B cell (primary cell): ENCODE measurements at regions not wholly inside any gene's neighbourhood (a gene's known extent, or its start where the extent isn't known, plus 50 kb on each side); places are given as distances from the start of the nearest gene placed in this dataset.
A peak's percentile ranks its signal among the peaks of the same experiment; 100 is the strongest.

Experiments used
- ATAC-seq: fragments of 200-7000 bp; cut with Tn5 transposase; one replicate; pipeline ENCODE4 v1.10.0; 2021; ENCODE audit warnings: low read depth, mild to moderate bottlenecking, moderate number of reproducible peaks, moderate library complexity
- CTCF ChIA-PET: fragments of 350-600 bp; sonication (Branson Sonifier 250); formaldehyde crosslinking; loops from one replicate; lab custom pipeline; 2021; ENCODE audit warnings: antibody characterized with exemption, inconsistent platforms; lab: Charles Lee
- POLR2A ChIA-PET: fragments of 350-600 bp; sonication (Branson Sonifier 250); formaldehyde crosslinking; loops from one replicate; lab custom pipeline; 2021; ENCODE audit warnings: antibody characterized with exemption; lab: Charles Lee
- DNase-seq: peaks from one replicate; pipeline ENCODE4 v3.0.0; 2013
- H2AFZ ChIP-seq: 2 replicates; pipeline ENCODE4 v1.6.1; 2012; ENCODE audit warnings: mild to moderate bottlenecking, low read depth, low read length; ENCODE audit not compliant: insufficient read depth, poor library complexity, severe bottlenecking
- H3K27ac ChIP-seq, 2 donors: 1 replicate in 1 of 2; 2 replicates in 1 of 2; pipeline ENCODE4 v1.5.1; 2012 to 2013; ENCODE audit warnings: low read length in 2 of 2, mild to moderate bottlenecking in 2 of 2, moderate library complexity in 1 of 2
- H3K27me3 ChIP-seq, 4 experiments: fragments of 200-600 bp in 1 of 4; sonication (generic) in 1 of 4; replicated peaks in 1 of 4; 1 replicate in 2 of 4; 2 replicates in 2 of 4; pipeline versions ENCODE4 v1.6.1 to v1.7.0; 2013 to 2016; ENCODE audit warnings: low read length in 3 of 4, mild to moderate bottlenecking in 2 of 4, mixed read lengths in 1 of 4, moderate library complexity in 1 of 4; ENCODE audit not compliant: insufficient read depth in 4 of 4, control insufficient read depth in 3 of 4; ENCODE audit errors: control extremely low read depth in 1 of 4
- H3K36me3 ChIP-seq, 2 experiments: replicated peaks in 1 of 2; 1 replicate in 1 of 2; 2 replicates in 1 of 2; pipeline versions ENCODE4 v1.6.1 to v1.7.1; 2013; ENCODE audit warnings: low read length in 1 of 2; ENCODE audit not compliant: insufficient read depth in 2 of 2, control insufficient read depth in 1 of 2; ENCODE audit errors: control extremely low read depth in 1 of 2, extremely low read depth in 1 of 2
- H3K4me1 ChIP-seq, 2 donors: fragments of 200-600 bp in 1 of 2; sonication (generic) in 1 of 2; 1 replicate in 1 of 2; 2 replicates in 1 of 2; pipeline versions ENCODE4 v1.5.1 to v1.6.1; 2013 to 2017; ENCODE audit warnings: low read length in 2 of 2; ENCODE audit not compliant: control insufficient read depth in 2 of 2, insufficient read depth in 2 of 2
- H3K4me2 ChIP-seq: replicated peaks from 2 replicates; pipeline ENCODE3; 2012; ENCODE audit warnings: mild to moderate bottlenecking, low read depth, low read length; ENCODE audit not compliant: poor library complexity, severe bottlenecking
- H3K4me3 ChIP-seq, 5 experiments: fragments of 200-600 bp in 1 of 5; sonication (generic) in 1 of 5; 1 replicate in 3 of 5; 2 replicates in 2 of 5; pipeline versions ENCODE4 v1.5.1 to v1.7.0; 2011 to 2016; ENCODE audit warnings: low read length in 4 of 5, mild to moderate bottlenecking in 4 of 5, low read depth in 2 of 5, control low read depth in 1 of 5, moderate library complexity in 1 of 5; ENCODE audit not compliant: insufficient read depth in 1 of 5; ENCODE audit errors: control extremely low read depth in 1 of 5, extremely low read depth in 1 of 5
- H3K79me2 ChIP-seq: fragments of 200-600 bp; sonication (generic); one replicate; pipeline ENCODE4 v1.6.0; 2016; ENCODE audit warnings: low read length; ENCODE audit not compliant: control insufficient read depth, insufficient read depth
- H3K9ac ChIP-seq: fragments of 200-600 bp; sonication (generic); 2 replicates; pipeline ENCODE4 v1.6.1; 2017; ENCODE audit warnings: mild to moderate bottlenecking, low read length, moderate library complexity
- H3K9me3 ChIP-seq, 3 donors: one replicate each; pipeline versions ENCODE4 v1.6.1 to v1.7.1; 2013; ENCODE audit warnings: low read length in 2 of 3; ENCODE audit not compliant: control insufficient read depth in 2 of 3, insufficient read depth in 1 of 3; ENCODE audit errors: control extremely low read depth in 1 of 3
- H4K20me1 ChIP-seq: 2 replicates; pipeline ENCODE4 v1.6.0; 2012; ENCODE audit warnings: mild to moderate bottlenecking, low read length; ENCODE audit not compliant: insufficient read depth, control insufficient read depth, poor library complexity, severe bottlenecking
- H3K27ac Mint-ChIP-seq: one replicate; pipeline ENCODE4 v1.8.0; 2021; ENCODE audit warnings: mixed read lengths
- H3K27me3 Mint-ChIP-seq: one replicate; pipeline ENCODE4 v1.8.0; 2021; ENCODE audit warnings: mixed read lengths
- H3K4me1 Mint-ChIP-seq: one replicate; pipeline ENCODE4 v1.8.0; 2021; ENCODE audit warnings: mixed read lengths
- H3K4me3 Mint-ChIP-seq: one replicate; pipeline ENCODE4 v1.8.0; 2021; ENCODE audit warnings: mixed read lengths
- H3K9me3 Mint-ChIP-seq: one replicate; pipeline ENCODE4 v1.8.0; 2022; ENCODE audit warnings: mixed read lengths; ENCODE audit not compliant: insufficient read depth
- EZH2 ChIP-seq: IDR thresholded peaks from 2 replicates; pipeline ENCODE4 v1.6.1; 2012; ENCODE audit warnings: borderline replicate concordance, low read depth, mild to moderate bottlenecking, moderate library complexity, low read length; ENCODE audit not compliant: insufficient read depth, poor library complexity, severe bottlenecking
- WGBS: methylation state at CpG from one replicate; pipeline ENCODE4 v1.1.5; 2013; ENCODE audit warnings: missing lambda C conversion rate; ENCODE audit not compliant: insufficient coverage; 5-methylcytosine and 5-hydroxymethylcytosine counted together
- intact Hi-C: fragments of 100-400 bp; cut with micrococcal nuclease; formaldehyde crosslinking; loops from one replicate; pipeline ENCODE4 v1.10.0; 2022
- TF ChIP-seq, protein P1 (sequence below): fragments of 200-600 bp; IDR thresholded peaks from one replicate; pipeline ENCODE4 v1.8.0; 2022; ENCODE audit warnings: antibody characterized with exemption, mild to moderate bottlenecking

- Histone ChIP-seq H3K4me1 (no peaks in the 10 kb centered on the region), H3K79me2 (no peaks in the 10 kb centered on the region), H2AFZ (no peak overlapping the region), H3K4me3 (no peak overlapping the region), H4K20me1 (no peaks in the 10 kb centered on the region), H3K27me3 (no peaks in the 10 kb centered on the region), H3K4me2 (no peak overlapping the region), H3K9ac (no peak overlapping the region), H3K27ac (no peak overlapping the region), H3K9me3 (peaks cover 0 to 4% (median 3%) of the 10 kb centered on the region in 3 donors), H3K36me3 (no peaks in the 10 kb centered on the region)
- no peak overlapping the region for H3K27ac Mint-ChIP-seq
- no peaks in the 10 kb centered on the region for H3K9me3 Mint-ChIP-seq
- no peak overlapping the region for H3K4me3 Mint-ChIP-seq
- ChIA-PET CTCF (no interaction called here), POLR2A (no interaction called here)
- no peak for DNase-seq
- ATAC-seq = no peak
- H3K27me3 Mint-ChIP-seq = peaks cover 7% of the 10 kb centered on the region
- WGBS = 38% methylated on average over 2 of the region's 5 CpGs
- no peak for TF ChIP-seq EZH2
- TF ChIP-seq, protein P1, sequence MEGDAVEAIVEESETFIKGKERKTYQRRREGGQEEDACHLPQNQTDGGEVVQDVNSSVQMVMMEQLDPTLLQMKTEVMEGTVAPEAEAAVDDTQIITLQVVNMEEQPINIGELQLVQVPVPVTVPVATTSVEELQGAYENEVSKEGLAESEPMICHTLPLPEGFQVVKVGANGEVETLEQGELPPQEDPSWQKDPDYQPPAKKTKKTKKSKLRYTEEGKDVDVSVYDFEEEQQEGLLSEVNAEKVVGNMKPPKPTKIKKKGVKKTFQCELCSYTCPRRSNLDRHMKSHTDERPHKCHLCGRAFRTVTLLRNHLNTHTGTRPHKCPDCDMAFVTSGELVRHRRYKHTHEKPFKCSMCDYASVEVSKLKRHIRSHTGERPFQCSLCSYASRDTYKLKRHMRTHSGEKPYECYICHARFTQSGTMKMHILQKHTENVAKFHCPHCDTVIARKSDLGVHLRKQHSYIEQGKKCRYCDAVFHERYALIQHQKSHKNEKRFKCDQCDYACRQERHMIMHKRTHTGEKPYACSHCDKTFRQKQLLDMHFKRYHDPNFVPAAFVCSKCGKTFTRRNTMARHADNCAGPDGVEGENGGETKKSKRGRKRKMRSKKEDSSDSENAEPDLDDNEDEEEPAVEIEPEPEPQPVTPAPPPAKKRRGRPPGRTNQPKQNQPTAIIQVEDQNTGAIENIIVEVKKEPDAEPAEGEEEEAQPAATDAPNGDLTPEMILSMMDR = no peak
- peaks cover 13% of the 10 kb centered on the region for H3K4me1 Mint-ChIP-seq
- intact Hi-C loops = no loop called here
These were observed 453.7 kb downstream of the VRK1 start for GRCh38 chr14:97250931-97251330.

DNA sequence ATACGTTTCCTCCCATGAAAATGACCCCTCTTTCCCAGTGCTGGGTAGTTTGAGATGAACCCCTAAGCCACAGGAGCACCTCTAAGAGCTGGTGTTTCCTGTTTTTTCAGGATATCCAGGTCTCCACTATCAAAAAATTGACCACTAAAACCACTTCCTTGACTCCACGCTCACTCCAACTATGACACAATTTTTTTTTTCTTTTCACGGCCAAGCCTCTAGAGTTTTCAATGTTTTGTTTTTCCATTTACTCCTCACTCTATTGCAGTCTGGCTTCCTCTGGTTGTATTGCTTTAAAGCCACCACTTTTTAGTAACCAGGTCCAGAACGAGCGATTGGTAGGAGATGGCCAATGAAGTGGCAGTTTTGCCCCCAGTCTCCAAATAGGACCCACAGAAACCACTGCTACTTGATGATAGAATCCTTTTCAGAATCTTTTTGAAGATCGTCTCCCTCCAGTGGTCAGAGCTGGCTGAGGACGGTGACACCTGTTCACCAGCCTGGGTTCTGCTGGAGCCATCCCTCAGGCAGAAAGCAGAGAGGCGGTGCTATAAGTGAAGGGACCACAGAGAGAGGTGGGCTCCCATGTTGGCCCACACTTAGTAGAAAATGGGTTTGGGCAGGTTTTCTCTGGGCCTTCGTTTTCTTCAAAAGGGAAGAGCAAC lies 454.4 kb downstream of the VRK1 start:
- Histone ChIP-seq H3K4me1 (no peaks in the 10 kb centered on the region), H3K36me3 (no peaks in the 10 kb centered on the region), H3K4me3 (no peak overlapping the region), H3K27ac (no peak overlapping the region), H3K4me2 (no peak overlapping the region), H2AFZ (peak overlapping the region; percentile 30), H3K27me3 (no peaks in the 10 kb centered on the region), H3K79me2 (no peaks in the 10 kb centered on the region), H4K20me1 (no peaks in the 10 kb centered on the region), H3K9ac (no peak overlapping the region), H3K9me3 (peaks cover 0 to 4% (median 3%) of the 10 kb centered on the region in 3 donors)
- Mint-ChIP-seq H3K27ac (no peak overlapping the region), H3K4me3 (no peak overlapping the region), H3K9me3 (no peaks in the 10 kb centered on the region), H3K27me3 (peaks cover 7% of the 10 kb centered on the region), H3K4me1 (peaks cover 13% of the 10 kb centered on the region)
- DNase-seq (no peak), ATAC-seq (no peak)
- TF ChIP-seq EZH2 = no peak
- TF ChIP-seq, protein P1 = no peak
- intact Hi-C loops = no loop called here
- POLR2A ChIA-PET = no interaction called here
- WGBS = 8% methylated on average over 8 of the region's 9 CpGs
- CTCF ChIA-PET = no interaction called here
